CD4-positive, alpha-beta T cell (primary cell): ENCODE measurements at regions not wholly inside any gene's neighbourhood (a gene's known extent, or its start where the extent isn't known, plus 50 kb on each side); places are given as distances from the start of the nearest gene placed in this dataset.

Experiments used
- ATAC-seq: fragments of 200-7000 bp; cut with Tn5 transposase; one replicate; pipeline ENCODE4 v1.10.0; 2022; ENCODE audit warnings: mild to moderate bottlenecking; ENCODE audit not compliant: poor library complexity
- CTCF ChIA-PET: fragments of 350-600 bp; sonication (Branson Sonifier 250); formaldehyde crosslinking; loops from one replicate; lab custom pipeline; 2021; ENCODE audit warnings: antibody characterized with exemption, inconsistent platforms; lab: Charles Lee
- POLR2A ChIA-PET: fragments of 350-600 bp; sonication (Branson Sonifier 250); formaldehyde crosslinking; loops from one replicate; lab custom pipeline; 2021; ENCODE audit warnings: antibody characterized with exemption, inconsistent platforms; lab: Charles Lee
- DNase-seq, 14 experiments: peaks; one replicate each; pipeline ENCODE4 v3.0.0-alpha.2; 2013 to 2020; ENCODE audit warnings: mixed read lengths in 2 of 14
- H3K27ac ChIP-seq, 2 donors: one replicate each; pipeline versions ENCODE4 v1.5.1 to v1.7.0; 2013; ENCODE audit warnings: low read length in 2 of 2, low read depth in 1 of 2, mild to moderate bottlenecking in 1 of 2
- H3K27me3 ChIP-seq, 2 experiments: 1 replicate in 1 of 2; 2 replicates in 1 of 2; pipeline versions ENCODE4 v1.6.1 to v1.7.0; 2013; ENCODE audit warnings: low read length in 2 of 2, control low read depth in 1 of 2, mild to moderate bottlenecking in 1 of 2, moderate library complexity in 1 of 2; ENCODE audit not compliant: insufficient read depth in 2 of 2, control insufficient read depth in 1 of 2
- H3K36me3 ChIP-seq: one replicate; pipeline ENCODE4 v1.6.1; 2013; ENCODE audit warnings: low read length, control low read depth; ENCODE audit not compliant: insufficient read depth
- H3K4me1 ChIP-seq: one replicate; pipeline ENCODE4 v1.6.1; 2013; ENCODE audit warnings: low read length, control low read depth; ENCODE audit not compliant: insufficient read depth
- H3K4me3 ChIP-seq: one replicate; pipeline ENCODE4 v1.5.1; 2013; ENCODE audit warnings: mild to moderate bottlenecking, low read length, moderate library complexity
- H3K9me3 ChIP-seq, 2 experiments: 1 replicate in 1 of 2; 2 replicates in 1 of 2; pipeline versions ENCODE4 v1.6.1 to v1.7.0; 2013; ENCODE audit warnings: low read length in 2 of 2, mild to moderate bottlenecking in 2 of 2, control low read depth in 1 of 2, moderate library complexity in 1 of 2; ENCODE audit not compliant: control insufficient read depth in 1 of 2, insufficient read depth in 1 of 2
- H3K27ac Mint-ChIP-seq: one replicate; pipeline ENCODE4 v1.8.0; 2020; ENCODE audit warnings: mixed read lengths
- H3K27me3 Mint-ChIP-seq: one replicate; pipeline ENCODE4 v1.8.0; 2021; ENCODE audit warnings: mixed read lengths
- H3K36me3 Mint-ChIP-seq: one replicate; pipeline ENCODE4 v1.8.0; 2021; ENCODE audit warnings: low read depth, mixed read lengths
- H3K4me1 Mint-ChIP-seq: one replicate; pipeline ENCODE4 v1.8.0; 2021; ENCODE audit warnings: low read depth, mixed read lengths
- H3K4me3 Mint-ChIP-seq: one replicate; pipeline ENCODE4 v1.8.0; 2020; ENCODE audit warnings: mild to moderate bottlenecking, mixed read lengths
- H3K9me3 Mint-ChIP-seq: one replicate; pipeline ENCODE4 v1.8.0; 2020; ENCODE audit warnings: mixed read lengths
- CTCF ChIP-seq: fragments of 200-600 bp; IDR thresholded peaks from one replicate; pipeline ENCODE4 v1.8.0; 2022; ENCODE audit warnings: antibody characterized with exemption, mild to moderate bottlenecking
- intact Hi-C, 2 experiments: fragments of 100-400 bp; cut with DNase I in 1 of 2; cut with micrococcal nuclease in 1 of 2; formaldehyde crosslinking; loops; one replicate each; pipeline versions ENCODE4 v1.15.1 to v1.9.0; 2023 to 2025; cut with DNase I, micrococcal nuclease

GRCh38 chr9:18167733-18168132 is 306.2 kb upstream of the ADAMTSL1 start:
- H3K27ac ChIP-seq = no peak overlapping the region
- Mint-ChIP-seq H3K27me3 (no peaks in the 10 kb centered on the region), H3K36me3 (no peaks in the 10 kb centered on the region), H3K4me3 (no peak overlapping the region), H3K4me1 (no peaks in the 10 kb centered on the region), H3K27ac (no peak overlapping the region), H3K9me3 (peaks cover 2% of the 10 kb centered on the region)
- DNase-seq (no peak), ATAC-seq (no peak)
- ChIA-PET POLR2A (no interaction called here), CTCF (no interaction called here)
- intact Hi-C loops = no loop called here
- H3K36me3 ChIP-seq = no peaks in the 10 kb centered on the region
- no peak for TF ChIP-seq CTCF
- H3K27me3 ChIP-seq = no peaks in the 10 kb centered on the region
- no peaks in the 10 kb centered on the region for H3K4me1 ChIP-seq
- no peak overlapping the region for H3K4me3 ChIP-seq
- H3K9me3 ChIP-seq = no peaks in the 10 kb centered on the region

GRCh38 chr9:18173923-18174322 is 300.0 kb upstream of the ADAMTSL1 start:
- Mint-ChIP-seq H3K4me1 (no peaks in the 10 kb centered on the region), H3K4me3 (no peak overlapping the region), H3K27me3 (no peaks in the 10 kb centered on the region), H3K9me3 (peaks cover 3% of the 10 kb centered on the region), H3K27ac (no peak overlapping the region), H3K36me3 (no peaks in the 10 kb centered on the region)
- H3K36me3 ChIP-seq = no peaks in the 10 kb centered on the region
- H3K27me3 ChIP-seq = no peaks in the 10 kb centered on the region
- ChIA-PET POLR2A (no interaction called here), CTCF (no interaction called here)
- no peak overlapping the region for H3K27ac ChIP-seq
- intact Hi-C loops = no loop called here
- TF ChIP-seq CTCF = no peak
- H3K4me1 ChIP-seq = no peaks in the 10 kb centered on the region
- H3K4me3 ChIP-seq = no peak overlapping the region
- ATAC-seq (no peak), DNase-seq (no peak)
- H3K9me3 ChIP-seq = no peaks in the 10 kb centered on the region

GRCh38 chr9:18182636-18183035 is 291.3 kb upstream of the ADAMTSL1 start:
- Histone ChIP-seq H3K36me3 (no peaks in the 10 kb centered on the region), H3K27me3 (no peaks in the 10 kb centered on the region), H3K27ac (no peak overlapping the region), H3K4me1 (no peaks in the 10 kb centered on the region), H3K9me3 (no peaks in the 10 kb centered on the region), H3K4me3 (no peak overlapping the region)
- ChIA-PET POLR2A (no interaction called here), CTCF (no interaction called here)
- Mint-ChIP-seq H3K36me3 (no peaks in the 10 kb centered on the region), H3K27me3 (no peaks in the 10 kb centered on the region), H3K4me1 (no peaks in the 10 kb centered on the region), H3K9me3 (peaks cover 3% of the 10 kb centered on the region), H3K27ac (no peak overlapping the region), H3K4me3 (no peak overlapping the region)
- intact Hi-C loops = no loop called here
- ATAC-seq (no peak), DNase-seq (no peak)
- no peak for TF ChIP-seq CTCF
